ENCODE measurements at regions not wholly inside any gene's neighbourhood (a gene's known extent, or its start where the extent isn't known, plus 50 kb on each side); places are given as distances from the start of the nearest gene placed in this dataset.

- H3K9me3 ChIP-seq, result no peaks in the 10 kb centered on the region
- H3K4me3 ChIP-seq (replicated peaks in 1 of 3), result no peak overlapping the region
- H3K27ac ChIP-seq, result no peak overlapping the region
- DNase-seq, result no peak
- intact Hi-C loops (cut with DNase I), result no loop called here
- WGBS, 2 donors, result 67% methylated on average over 3 of the region's 3 CpGs
- H3K4me1 ChIP-seq, result no peaks in the 10 kb centered on the region
- TF ChIP-seq CTCF (IDR thresholded peaks at IDR 0.05) (no peak), POLR2A (IDR thresholded peaks at IDR 0.05) (no peak)
- H3K36me3 ChIP-seq, result no peaks in the 10 kb centered on the region
- no peaks in the 10 kb centered on the region for H3K27me3 ChIP-seq
Observed at GRCh38 chr2:103208916-103209315, 447.1 kb downstream of the TMEM182 start.

- Histone ChIP-seq H3K27me3 (no peaks in the 10 kb centered on the region), H3K27ac (no peak overlapping the region), H3K4me1 (no peaks in the 10 kb centered on the region), H3K9me3 (no peaks in the 10 kb centered on the region), H3K4me3 (replicated peaks in 1 of 3) (no peak overlapping the region), H3K36me3 (no peaks in the 10 kb centered on the region)
- intact Hi-C loops (cut with DNase I), result no loop called here
- no peak for TF ChIP-seq CTCF (IDR thresholded peaks at IDR 0.05)
- TF ChIP-seq POLR2A (IDR thresholded peaks at IDR 0.05), result no peak
- DNase-seq, result no peak
- WGBS, 2 donors, result 83 to 89% methylated on average over 3 of the region's 3 CpGs
Observed at GRCh38 chr2:103213028-103213542, 451.3 kb downstream of the TMEM182 start.

- intact Hi-C loops (cut with DNase I), result no loop called here
- no peak overlapping the region for H3K27ac ChIP-seq
- TF ChIP-seq POLR2A (IDR thresholded peaks at IDR 0.05), result no peak
- TF ChIP-seq CTCF (IDR thresholded peaks at IDR 0.05), result no peak
Observed at GRCh38 chr2:103218516-103218915, 456.7 kb downstream of the TMEM182 start.

GRCh38 chr2:103219398-103219797, 457.6 kb downstream of the TMEM182 start:
- Histone ChIP-seq H3K4me1 (no peaks in the 10 kb centered on the region), H3K9me3 (no peaks in the 10 kb centered on the region), H3K27ac (no peak overlapping the region), H3K36me3 (no peaks in the 10 kb centered on the region), H3K27me3 (no peaks in the 10 kb centered on the region), H3K4me3 (replicated peaks in 1 of 3) (no peak overlapping the region)
- intact Hi-C loops (cut with DNase I), result no loop called here
- WGBS, 2 donors, result 83 to 92% methylated on average over 1 of the region's 1 CpG
- DNase-seq, result no peak
- no peak for TF ChIP-seq POLR2A (IDR thresholded peaks at IDR 0.05)
- no peak for TF ChIP-seq CTCF (IDR thresholded peaks at IDR 0.05)

More at GRCh38 chr2:103218516-103218915, 456.7 kb downstream of the TMEM182 start:
- Histone ChIP-seq H3K36me3 (no peaks in the 10 kb centered on the region), H3K4me3 (replicated peaks in 1 of 3) (no peak overlapping the region), H3K4me1 (no peaks in the 10 kb centered on the region), H3K9me3 (no peaks in the 10 kb centered on the region), H3K27me3 (no peaks in the 10 kb centered on the region)
- DNase-seq, result no peak

GRCh38 chr2:103222969-103223368, 461.1 kb downstream of the TMEM182 start:
- Histone ChIP-seq H3K9me3 (no peaks in the 10 kb centered on the region), H3K4me3 (replicated peaks in 1 of 3) (no peak overlapping the region), H3K27ac (no peak overlapping the region), H3K4me1 (no peaks in the 10 kb centered on the region), H3K27me3 (no peaks in the 10 kb centered on the region), H3K36me3 (no peaks in the 10 kb centered on the region)
- no peak for DNase-seq
- intact Hi-C loops (cut with DNase I), result no loop called here
- TF ChIP-seq POLR2A (IDR thresholded peaks at IDR 0.05) (no peak), CTCF (IDR thresholded peaks at IDR 0.05) (no peak)
